SK-N-SH treated with all-trans-retinoic acid at 6 μM for 48 hours (cell line): ENCODE measurements at regions not wholly inside any gene's neighbourhood (a gene's known extent, or its start where the extent isn't known, plus 50 kb on each side); places are given as distances from the start of the nearest gene placed in this dataset.

Experiments
- ATAC-seq: fragments of 200-7000 bp; cut with Tn5 transposase; 3 replicates; pipeline ENCODE4 v1.9.1; 2020; ENCODE audit warnings: mild to moderate bottlenecking, moderate library complexity
- ARNTL ChIP-seq: fragments of 450-650 bp; formaldehyde crosslinking; IDR thresholded peaks from 2 replicates; pipeline ENCODE4 v1.5.0; 2020; ENCODE audit warnings: low read depth, mild to moderate bottlenecking, moderate library complexity, borderline replicate concordance
- BACH2 ChIP-seq: fragments of 250-450 bp; sonication (Bioruptor Pico); IDR thresholded peaks from 2 replicates; pipeline ENCODE4 v1.9.0; 2021; ENCODE audit warnings: mild to moderate bottlenecking, borderline replicate concordance
- CREB5 ChIP-seq: fragments of 250-450 bp; sonication (Bioruptor Pico); IDR thresholded peaks from 2 replicates; pipeline ENCODE4 v1.5.1; 2020; ENCODE audit warnings: low read depth, mild to moderate bottlenecking, moderate library complexity
- CSDC2 ChIP-seq: fragments of 250-450 bp; sonication (Bioruptor Pico); IDR thresholded peaks from 2 replicates; pipeline ENCODE4 v1.5.0; 2020; ENCODE audit warnings: mild to moderate bottlenecking, moderate library complexity
- GLIS3 ChIP-seq: fragments of 250-450 bp; sonication (Bioruptor Pico); IDR thresholded peaks from 2 replicates; pipeline ENCODE4 v1.5.0; 2020; ENCODE audit warnings: mild to moderate bottlenecking, moderate library complexity
- ISL1 ChIP-seq: fragments of 250-450 bp; sonication (Bioruptor Pico); IDR thresholded peaks from 2 replicates; pipeline ENCODE4 v2.1.2; 2022; ENCODE audit warnings: mild to moderate bottlenecking, moderate library complexity
- OSR1 ChIP-seq: fragments of 250-450 bp; sonication (Bioruptor Pico); IDR thresholded peaks from 2 replicates; pipeline ENCODE4 v1.8.0; 2022; ENCODE audit warnings: moderate library complexity, mild to moderate bottlenecking, inconsistent platforms
- PATZ1 ChIP-seq: fragments of 250-450 bp; sonication (Bioruptor Pico); IDR thresholded peaks from 2 replicates; pipeline ENCODE4 v1.8.0; 2020; ENCODE audit warnings: mild to moderate bottlenecking, moderate library complexity, borderline replicate concordance
- POU6F1 ChIP-seq: fragments of 250-450 bp; sonication (Bioruptor Pico); IDR thresholded peaks from 2 replicates; pipeline ENCODE4 v1.8.0; 2021; ENCODE audit warnings: low read depth, mild to moderate bottlenecking, moderate library complexity, borderline replicate concordance
- PPARA ChIP-seq: fragments of 250-450 bp; sonication (Bioruptor Pico); IDR thresholded peaks from 2 replicates; pipeline ENCODE4 v1.5.0; 2020; ENCODE audit warnings: mild to moderate bottlenecking, borderline replicate concordance
- RARB ChIP-seq: fragments of 250-450 bp; sonication (Bioruptor Pico); IDR thresholded peaks from 2 replicates; pipeline ENCODE4 v1.8.0; 2021; ENCODE audit warnings: mild to moderate bottlenecking, moderate library complexity
- SNAI2 ChIP-seq: fragments of 250-450 bp; sonication (Bioruptor Pico); IDR thresholded peaks from 2 replicates; pipeline ENCODE4 v1.5.0; 2020; ENCODE audit warnings: mild to moderate bottlenecking, moderate library complexity
- TOX ChIP-seq: fragments of 250-450 bp; sonication (Bioruptor Pico); IDR thresholded peaks from 2 replicates; pipeline ENCODE4 v1.8.0; 2021; ENCODE audit warnings: mild to moderate bottlenecking, moderate library complexity, borderline replicate concordance
- TSHZ2 ChIP-seq: fragments of 250-450 bp; sonication (Bioruptor Pico); IDR thresholded peaks from 2 replicates; pipeline ENCODE4 v1.5.0; 2020; ENCODE audit warnings: mild to moderate bottlenecking, moderate library complexity
- ZNF70 ChIP-seq: fragments of 450-650 bp; formaldehyde crosslinking; IDR thresholded peaks from 2 replicates; pipeline ENCODE4 v1.5.0; 2020; ENCODE audit warnings: mild to moderate bottlenecking, moderate library complexity
- ZNF8 ChIP-seq: fragments of 450-650 bp; formaldehyde crosslinking; IDR thresholded peaks from 2 replicates; pipeline ENCODE4 v1.5.0; 2020; ENCODE audit warnings: mild to moderate bottlenecking, moderate library complexity

GRCh38 chr2:204218040-204218439, 281.5 kb downstream of the ICOS start:
- ATAC-seq: no peak
- TF ChIP-seq POU6F1: no peak
- TF ChIP-seq CSDC2: no peak
- no peak for TF ChIP-seq TSHZ2 (CRISPR knock-in tag)
- no peak for TF ChIP-seq GLIS3 (CRISPR knock-in tag)
- TF ChIP-seq OSR1: no peak
- no peak for TF ChIP-seq BACH2 (CRISPR knock-in tag)
- no peak for TF ChIP-seq SNAI2 (CRISPR knock-in tag)
- no peak for TF ChIP-seq ZNF70
- TF ChIP-seq RARB (CRISPR knock-in tag): no peak
- no peak for TF ChIP-seq TOX (CRISPR knock-in tag)
- TF ChIP-seq ISL1 (CRISPR knock-in tag): no peak
- TF ChIP-seq ARNTL: no peak
- no peak for TF ChIP-seq CREB5 (CRISPR knock-in tag)

- TF ChIP-seq PPARA (CRISPR knock-in tag): no peak
- no peak for TF ChIP-seq CSDC2
- ATAC-seq: no peak
These were observed 282.6 kb downstream of the ICOS start for GRCh38 chr2:204219196-204219595.

- no peak for ATAC-seq
- TF ChIP-seq PATZ1 (no peak), TSHZ2 (CRISPR knock-in tag) (no peak), ZNF8 (CRISPR knock-in tag) (no peak)
These were observed 284.3 kb downstream of the ICOS start for GRCh38 chr2:204220896-204221295.

- TF ChIP-seq ZNF70 (no peak), TOX (CRISPR knock-in tag) (no peak), CSDC2 (no peak), SNAI2 (CRISPR knock-in tag) (no peak), GLIS3 (CRISPR knock-in tag) (no peak), CREB5 (CRISPR knock-in tag) (no peak)
- TF ChIP-seq, all 23 proteins: peak for 0
- no peak for ATAC-seq
These were observed 286.5 kb downstream of the ICOS start for GRCh38 chr2:204223046-204223445.
